Globus pallidus (tissue), 1 donor: ENCODE measurements at regions not wholly inside any gene's neighbourhood (a gene's known extent, or its start where the extent isn't known, plus 50 kb on each side); places are given as distances from the start of the nearest gene placed in this dataset.

Experiments
- DNase-seq: peaks from one replicate; pipeline ENCODE4 v3.0.0-alpha.2; 2015; ENCODE audit warnings: low spot score

DNA sequence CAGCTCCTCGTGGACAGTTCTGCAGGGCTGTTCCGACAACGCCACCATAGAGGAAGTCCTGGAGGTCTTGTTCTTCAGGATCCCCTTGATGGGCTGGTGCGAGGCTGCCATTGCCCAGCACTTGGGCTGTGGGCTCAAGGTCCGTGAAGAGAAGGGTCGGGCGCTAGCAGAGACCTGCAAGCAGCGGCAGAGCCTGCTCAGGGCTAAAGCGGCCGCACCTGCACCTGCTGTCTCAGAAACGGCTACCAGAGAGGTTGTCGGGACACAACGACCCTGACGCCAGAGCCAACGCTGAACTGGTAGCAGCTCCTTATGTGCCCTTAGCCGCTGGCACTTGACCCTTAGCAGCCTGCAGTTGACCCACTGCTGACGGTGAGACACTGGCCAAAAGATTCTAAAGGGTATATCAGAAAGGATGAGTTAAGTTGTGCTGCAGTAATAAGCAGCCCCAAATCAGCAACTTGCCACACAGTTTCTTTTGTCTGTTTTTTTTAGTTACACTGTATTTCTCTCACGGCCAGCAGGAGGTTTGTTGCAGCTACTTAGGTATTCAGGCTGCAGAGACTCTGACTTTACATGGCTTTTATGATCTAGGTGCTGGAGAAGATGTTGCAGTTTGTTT lies 55.5 kb upstream of the ST6GAL2 start:
- DNase-seq, result no peak

DNA sequence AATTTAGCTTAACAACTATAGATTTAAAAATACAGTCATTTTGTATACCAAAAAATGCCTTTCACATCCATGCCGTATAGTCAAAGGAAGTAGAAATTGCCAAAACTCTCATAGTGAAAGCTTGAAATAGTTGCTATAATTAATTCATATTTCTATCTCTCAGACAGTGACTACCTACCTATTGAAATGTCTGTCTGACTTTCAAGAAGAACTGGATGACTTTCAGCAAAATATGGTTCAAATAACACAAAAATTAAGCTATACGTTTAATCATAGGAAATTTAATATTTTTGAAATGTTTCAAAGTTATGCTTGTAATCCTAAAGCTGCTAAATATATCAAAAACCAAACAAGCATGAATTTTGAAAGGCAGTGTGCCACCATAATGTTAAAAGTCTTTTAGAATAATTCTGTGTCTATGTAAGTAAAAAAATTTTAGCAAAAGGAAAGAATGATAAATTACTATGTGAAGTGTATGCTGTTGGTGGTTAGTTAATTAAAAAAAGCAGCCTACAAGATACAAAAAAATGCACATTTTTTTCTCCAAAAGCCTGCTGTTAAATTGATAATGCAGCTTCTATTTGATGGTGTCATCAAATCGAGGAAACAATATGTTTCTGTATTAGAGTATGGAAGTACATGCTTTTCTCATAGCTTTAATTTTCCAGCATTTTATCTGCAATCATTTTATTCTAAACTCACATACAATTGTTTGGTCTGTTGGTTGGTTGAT lies 57.7 kb upstream of the ST6GAL2 start:
- no peak for DNase-seq

DNA sequence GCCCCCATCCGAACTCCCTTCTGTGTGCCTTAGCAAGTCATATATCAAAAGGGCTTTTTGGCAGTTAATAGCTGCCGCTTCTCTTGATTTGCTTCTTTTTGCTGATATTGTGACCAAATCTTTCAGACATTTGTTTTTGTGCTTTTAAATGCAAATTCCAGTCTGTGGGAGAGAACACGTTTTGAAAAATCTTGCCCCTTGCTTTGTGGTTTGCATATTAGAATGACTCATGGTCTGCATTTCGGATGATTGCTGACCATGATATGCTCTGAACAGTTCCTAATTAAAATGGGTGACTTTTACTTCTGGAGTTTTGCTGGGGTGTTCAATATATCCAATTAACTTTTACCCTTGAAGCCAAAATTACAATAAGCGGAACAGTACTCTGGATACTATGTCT lies 58.2 kb upstream of the ST6GAL2 start:
- DNase-seq, result no peak

DNA sequence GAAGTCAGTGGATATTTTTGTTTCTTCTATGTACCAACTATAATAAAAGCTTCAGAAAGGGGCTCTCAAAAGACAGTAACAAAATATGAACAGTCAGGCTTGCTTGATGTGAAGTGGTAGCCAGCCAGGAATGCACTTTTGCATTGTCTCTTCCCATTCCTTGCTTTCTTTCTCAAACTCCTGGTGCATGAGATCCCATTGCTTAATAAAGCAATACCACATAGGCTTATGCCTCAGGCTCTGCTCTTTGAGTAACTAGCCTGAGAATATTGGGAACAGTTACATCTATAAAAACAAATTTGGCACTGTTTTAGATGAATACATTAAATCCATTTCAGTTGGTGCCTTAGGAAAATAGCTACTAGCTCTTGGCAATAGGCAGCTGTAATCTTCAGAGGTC lies 62.6 kb upstream of the ST6GAL2 start:
- DNase-seq, result no peak

DNA sequence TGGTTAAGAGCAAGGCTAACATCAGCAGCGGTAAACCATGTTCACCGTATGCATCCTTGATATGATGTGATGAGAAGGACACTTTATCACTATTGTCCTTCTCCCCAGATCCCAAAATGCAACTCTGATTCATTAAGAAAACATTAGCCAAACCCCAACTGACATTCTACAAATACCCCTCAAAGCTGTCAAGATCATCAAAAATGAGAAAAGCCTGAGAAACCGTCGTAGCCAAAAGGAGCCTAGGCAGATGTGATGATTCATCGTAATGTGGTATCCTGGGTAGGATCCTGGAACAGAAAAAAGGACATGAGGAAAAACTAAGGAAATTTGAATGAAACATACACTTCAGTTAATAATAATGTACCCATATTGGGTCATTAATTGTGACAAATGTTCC lies 67.3 kb upstream of the ST6GAL2 start:
- DNase-seq, result no peak

DNA sequence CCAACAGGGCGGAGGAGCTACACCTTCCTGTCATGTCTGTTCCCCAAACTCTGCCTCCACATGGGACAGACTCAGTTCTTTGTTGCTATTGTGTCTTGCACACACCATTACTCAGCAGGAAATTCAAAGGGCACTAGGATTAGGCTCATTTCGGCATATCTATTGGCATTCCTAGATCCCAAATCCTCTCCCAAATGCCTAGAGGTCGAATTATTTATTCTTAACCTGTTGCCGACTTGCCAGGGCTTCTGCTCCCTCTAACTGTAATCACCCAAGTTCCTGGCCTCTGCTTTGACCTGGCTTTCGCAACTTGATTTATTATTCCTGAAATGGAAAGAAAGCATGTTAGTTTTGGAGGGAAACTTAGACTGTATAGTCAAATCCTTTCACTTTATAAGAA lies 67.8 kb upstream of the ST6GAL2 start:
- no peak for DNase-seq

DNA sequence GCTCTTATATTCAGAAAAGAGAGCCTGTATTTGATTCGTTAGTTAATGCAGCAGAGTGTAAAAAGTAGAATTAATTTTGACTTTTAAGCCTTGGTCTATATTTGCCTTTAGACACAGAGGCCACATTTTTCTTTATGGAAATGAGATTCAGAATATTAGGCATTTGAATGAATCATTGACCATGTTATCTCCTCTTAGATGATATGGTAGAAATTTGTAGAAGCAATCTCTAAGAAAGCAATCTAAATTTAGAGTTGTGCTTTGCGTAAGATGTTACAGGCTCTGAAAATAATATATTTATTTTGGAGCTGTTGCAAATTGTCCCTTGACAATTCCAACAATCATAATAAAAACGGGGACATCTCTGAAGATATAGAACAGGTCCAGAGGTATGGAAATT lies 68.3 kb upstream of the ST6GAL2 start:
- DNase-seq, result no peak

DNA sequence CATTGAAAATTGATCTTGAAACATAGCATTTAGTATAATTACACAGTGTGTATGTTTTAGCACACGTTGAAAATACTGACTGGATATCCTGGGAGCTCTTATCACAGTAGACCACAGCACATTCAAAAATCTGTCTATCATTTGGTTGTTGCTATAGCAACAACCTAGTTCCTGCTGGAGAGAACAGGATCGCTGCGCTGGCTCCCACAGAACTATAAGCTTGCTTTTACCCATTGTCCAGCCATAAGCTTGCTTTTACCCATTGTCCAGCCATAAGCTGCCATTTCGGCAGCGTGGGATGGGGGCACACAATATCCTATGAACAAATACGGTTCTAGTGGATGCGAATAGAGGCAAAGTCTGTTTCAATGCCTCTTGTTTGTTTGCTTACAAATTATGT lies 70.4 kb upstream of the ST6GAL2 start:
- DNase-seq, result no peak

DNA sequence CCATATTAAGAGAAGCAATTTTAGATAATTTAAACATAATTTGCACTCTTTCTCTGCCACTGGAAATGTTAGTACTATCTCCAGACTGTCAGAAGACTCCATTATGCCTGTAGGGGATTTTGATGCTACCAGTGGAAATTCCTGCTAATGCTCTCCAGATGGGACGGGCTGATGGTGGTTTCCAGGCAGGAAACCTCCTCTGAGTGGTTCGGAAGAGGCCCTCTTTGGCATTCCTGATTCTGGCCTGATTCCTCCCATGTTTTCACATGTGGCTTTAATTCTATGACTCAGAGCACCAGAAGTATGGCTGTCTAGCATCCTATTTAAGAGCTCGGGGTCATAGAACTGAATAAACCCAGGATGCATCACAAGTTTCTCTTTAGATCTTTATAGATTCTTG lies 70.9 kb upstream of the ST6GAL2 start:
- no peak for DNase-seq

DNA sequence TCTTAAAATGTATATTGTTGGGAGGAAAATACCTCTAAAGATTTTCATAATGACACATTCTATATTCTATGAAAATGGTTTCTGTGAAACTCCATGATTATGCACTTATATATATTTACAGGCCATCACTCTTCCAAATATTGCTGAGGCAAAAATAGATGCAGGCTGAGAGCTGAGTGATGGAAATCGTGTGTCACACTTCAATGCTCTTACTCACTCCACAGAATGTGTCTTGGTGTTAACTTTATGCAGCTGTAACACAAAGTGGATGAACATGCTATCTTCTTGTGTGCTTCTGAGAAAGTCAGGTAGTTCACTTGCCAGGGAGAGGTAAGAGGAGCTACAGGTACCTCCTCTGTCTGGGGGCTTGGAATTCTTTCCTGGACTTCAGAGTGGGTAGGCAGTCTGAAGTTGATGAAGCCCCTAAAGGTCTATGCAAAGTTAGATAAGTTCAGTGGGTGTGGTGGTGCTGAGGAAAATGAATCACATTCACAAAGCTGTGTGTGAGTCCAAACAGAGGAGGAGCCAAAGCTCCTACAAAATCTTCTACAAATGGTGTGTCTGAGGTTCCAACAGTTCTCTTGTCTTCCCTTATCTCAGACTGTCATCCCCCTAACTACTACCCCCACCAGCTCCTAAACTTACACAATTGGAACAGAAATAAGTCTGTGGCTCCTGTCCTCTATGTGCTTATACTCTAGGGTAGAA lies 74.2 kb upstream of the ST6GAL2 start:
- DNase-seq, result no peak

DNA sequence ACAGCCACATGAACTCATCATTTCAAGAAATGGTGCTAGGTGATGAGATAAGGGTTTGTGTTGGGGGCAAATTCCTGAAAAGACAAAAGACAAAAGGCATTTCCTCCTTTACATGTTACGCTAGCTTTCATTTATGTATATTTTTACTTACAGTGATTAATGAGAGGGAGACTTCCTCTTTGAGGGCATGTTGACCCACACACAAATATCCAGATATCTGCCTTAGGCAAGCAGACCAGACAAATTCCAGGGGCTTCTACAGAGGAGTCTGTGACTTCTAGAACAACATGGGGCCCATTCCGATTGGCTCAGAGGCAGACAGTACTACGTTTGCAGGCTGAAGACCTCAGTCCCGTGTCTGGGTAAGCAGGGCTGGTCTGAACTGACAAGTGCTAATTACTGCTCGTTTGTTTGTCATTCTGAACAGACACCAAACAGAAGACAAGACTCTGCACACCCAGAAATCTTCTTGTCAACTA lies 74.8 kb upstream of the ST6GAL2 start:
- no peak for DNase-seq

DNA sequence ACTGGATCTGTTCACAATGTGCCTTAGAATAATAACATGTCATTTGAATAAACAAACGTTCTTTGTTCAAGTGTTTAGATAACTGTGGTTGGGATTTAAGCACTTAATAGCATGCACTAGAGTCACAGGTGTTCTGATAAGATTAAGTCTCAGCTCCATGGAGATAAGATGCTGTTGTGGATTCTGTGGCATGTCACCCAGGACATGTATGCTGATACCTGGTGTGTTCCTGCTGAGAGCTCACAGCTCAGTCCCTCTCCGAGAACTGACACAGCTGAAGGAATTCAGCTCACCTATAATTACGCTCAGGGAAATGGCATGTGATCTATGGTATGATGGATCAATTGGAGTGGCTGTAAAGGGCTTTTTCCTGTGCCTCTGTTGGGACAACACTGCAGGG lies 75.4 kb upstream of the ST6GAL2 start:
- DNase-seq, result no peak

DNA sequence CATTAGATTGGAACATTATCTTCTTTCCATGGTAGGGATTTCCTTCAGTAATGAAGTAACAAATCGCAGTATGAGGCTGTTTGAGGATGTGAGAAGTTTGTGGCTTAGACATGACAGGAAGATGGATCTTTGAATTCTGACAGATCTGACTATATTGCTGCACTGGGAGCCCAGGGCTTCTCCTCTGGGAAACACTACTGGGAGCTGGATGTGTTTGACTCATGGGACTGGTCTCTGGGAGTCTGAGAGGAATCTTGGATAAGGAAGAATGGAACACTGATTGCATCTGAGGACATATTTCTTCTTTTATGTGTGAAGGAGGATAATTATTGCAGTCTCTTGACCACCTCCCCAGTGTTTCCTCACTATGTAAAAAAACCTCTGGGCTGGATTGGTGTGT lies 77.2 kb upstream of the ST6GAL2 start:
- DNase-seq, result no peak

DNA sequence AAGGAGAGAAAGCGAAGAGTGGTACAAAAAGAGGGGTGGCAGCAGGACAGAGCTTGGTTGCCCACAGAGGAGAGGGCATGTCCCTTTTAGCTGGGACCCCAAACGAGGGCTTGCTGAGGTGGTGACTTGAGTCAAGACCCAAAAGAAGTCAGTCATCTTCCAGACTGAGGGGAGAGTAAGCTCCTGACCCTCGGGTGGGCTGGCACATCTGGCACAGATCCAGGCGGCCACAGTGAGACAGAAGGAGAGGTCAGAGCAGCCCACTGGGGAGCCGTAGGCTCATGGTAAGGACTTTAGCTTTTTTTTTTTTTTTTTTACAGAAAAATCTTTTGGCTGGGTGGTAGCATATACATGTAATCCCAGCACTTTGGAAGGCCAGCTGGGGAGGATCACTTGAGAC lies 77.9 kb upstream of the ST6GAL2 start:
- DNase-seq, result no peak

DNA sequence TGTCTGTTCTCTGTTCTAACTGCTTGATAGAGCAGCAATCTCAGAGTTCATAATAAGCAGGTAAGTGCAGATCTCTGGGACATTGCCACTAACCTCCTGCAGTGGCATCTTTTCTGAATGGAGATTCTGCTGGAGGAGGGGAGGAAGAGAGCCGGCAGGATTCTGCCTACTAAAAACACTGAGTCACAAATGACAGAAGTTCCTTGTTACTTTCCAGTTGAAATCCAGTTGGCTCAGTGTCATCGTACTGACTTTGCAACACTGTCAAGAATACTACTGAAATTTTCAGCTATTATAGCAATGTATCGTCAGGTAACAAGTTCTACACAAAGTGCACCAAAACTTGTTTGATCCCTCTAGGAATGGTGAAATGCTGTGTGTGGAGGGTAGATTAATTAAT lies 79.6 kb upstream of the ST6GAL2 start:
- DNase-seq, result no peak

DNA sequence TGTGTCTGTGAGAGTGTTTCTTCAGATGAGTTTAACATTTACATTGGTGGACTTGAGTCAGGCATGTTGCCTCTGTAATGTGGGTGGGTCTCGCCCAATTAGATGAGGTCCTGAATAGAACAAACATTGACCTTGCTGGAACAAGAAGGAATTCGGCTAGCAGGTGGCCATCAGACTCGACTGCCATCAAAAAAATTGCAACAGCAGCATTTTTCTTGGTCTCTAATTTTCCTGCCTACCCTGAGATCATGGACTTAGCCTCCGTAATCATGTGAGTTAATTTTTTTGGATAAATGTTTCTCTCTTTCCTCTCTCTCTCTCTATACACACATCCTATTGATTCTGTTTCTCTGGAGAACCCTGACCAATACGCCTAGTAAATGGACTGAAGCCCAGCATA lies 83.8 kb upstream of the ST6GAL2 start:
- DNase-seq, result no peak

DNA sequence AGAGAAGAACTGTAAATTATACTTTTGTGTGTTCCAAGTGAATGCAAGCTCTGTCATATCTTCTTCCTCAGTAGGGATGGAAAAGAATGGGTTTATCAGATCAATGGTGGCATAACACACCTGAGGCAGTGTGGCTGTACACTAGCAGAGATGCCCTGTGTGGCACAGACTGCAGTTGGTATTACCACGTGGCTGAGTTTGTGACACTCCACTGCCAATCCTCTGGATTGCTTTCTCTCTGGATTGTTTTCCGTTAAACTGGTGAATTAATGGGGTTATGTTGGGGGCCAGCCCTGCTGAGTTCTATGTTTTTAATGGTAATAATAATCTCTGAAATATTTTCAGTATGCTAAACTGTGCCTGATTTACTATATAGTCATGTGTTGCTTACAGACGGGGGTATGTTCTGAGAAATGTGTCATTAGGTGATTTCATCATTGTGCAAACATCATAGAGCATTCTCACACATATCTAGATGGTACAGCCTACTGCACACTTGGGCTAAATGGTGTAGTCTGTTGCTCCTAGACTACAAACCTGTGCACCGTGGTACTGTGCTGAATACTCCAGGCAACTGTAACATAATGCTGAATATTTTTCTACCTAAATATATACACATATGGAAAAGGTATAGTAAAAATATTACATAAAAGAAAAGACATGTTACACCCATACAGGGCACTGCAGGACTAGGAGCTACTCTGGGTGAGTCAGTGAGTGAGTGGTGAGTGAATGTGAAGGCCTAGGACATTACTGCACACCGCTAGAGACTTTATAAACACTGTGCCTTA lies 84.7 kb upstream of the ST6GAL2 start:
- DNase-seq, result no peak

DNA sequence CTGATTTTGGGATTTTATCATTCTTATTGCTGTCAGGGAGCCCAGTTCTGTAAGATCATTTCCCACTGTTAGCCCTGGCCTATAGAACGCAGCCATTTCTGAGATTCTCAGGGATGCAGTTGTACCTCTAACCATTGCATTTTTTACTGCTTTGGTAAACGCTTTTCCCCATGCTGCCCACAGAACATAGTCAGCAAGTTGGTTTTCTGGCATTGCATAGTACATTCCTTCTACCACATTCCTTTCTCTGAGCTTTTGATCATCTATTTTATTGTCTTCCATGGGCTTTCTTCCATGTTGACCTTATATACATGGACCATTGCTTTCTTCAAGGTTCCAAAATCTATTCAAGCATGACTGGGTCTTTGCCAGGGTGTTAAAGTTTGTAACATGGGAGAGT lies 86.8 kb upstream of the ST6GAL2 start:
- no peak for DNase-seq

DNA sequence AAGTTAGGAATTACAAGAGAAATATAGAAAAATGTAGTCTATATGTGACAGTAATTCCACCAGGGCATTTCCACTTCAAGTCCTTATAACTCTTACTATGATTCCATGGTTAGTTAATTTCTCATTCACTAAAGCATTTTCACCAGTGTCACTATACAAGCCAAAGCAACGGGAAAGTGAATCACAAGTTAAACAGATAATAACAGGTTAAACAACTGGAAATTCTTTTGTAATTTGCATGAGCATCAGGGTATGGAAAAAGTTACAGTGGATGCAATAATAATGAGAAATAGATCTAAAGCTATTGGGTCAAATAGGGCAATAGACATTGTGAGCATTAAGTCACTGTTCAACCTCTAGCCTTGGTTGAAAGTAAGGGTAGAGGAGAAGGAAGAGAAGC lies 88.9 kb upstream of the ST6GAL2 start:
- no peak for DNase-seq

DNA sequence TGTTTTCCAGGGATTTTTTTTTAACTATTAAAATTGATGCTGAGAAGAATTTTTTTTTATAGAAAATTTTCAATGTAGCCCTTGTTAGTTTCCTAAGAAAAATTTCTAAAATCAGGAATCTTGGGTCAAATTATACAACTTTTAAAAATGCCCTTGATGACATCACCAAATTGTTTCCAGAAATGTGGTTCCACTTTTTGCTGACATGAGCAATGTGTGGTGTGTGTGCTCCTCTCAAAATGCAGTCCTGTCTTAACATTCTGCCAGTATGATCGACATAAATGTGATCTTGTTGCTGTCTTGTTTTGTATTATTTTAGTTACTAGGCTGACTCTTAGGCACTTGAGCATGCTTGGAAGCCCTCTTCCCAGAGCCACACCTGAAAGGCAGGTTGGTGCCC lies 89.7 kb upstream of the ST6GAL2 start:
- DNase-seq, result no peak

DNA sequence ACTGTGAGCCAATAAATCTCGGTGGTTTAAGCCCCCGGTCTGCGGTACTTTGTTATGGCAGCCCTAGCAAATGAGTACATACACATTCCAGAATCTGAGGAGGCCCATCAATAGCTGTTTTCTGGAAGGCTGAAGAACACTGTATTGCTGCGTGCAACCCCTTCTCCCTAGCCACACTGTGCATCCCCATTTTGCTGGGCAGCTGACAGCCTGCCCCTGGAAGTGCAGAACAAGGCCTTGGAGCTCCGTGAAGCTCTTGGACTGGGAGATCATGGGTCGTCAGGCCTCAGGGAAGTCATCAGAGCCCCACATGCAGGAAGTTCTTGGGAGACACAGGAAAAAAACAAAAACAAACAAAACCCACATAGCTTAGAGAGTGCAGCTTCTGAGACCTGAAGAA lies 90.6 kb upstream of the ST6GAL2 start:
- no peak for DNase-seq

DNA sequence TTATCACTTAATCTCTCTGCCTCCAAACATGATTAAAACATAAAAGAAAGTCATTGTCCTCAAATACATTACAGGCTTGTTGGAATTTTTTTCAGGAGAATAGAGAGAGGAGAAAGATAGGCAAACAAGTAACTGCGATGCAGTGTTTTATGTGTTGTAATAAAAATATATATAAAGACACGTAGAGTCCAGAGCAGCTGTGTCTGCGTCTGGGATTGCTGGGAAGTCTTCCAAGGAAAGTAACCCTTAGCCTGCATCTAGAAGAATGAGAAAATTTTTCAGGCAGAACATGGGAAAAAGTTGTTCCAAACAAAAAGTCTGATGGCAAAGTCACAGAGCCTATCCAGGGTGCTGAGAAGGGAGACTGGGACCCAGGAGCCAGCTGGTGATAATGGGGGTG lies 91.8 kb upstream of the ST6GAL2 start:
- DNase-seq, result no peak

DNA sequence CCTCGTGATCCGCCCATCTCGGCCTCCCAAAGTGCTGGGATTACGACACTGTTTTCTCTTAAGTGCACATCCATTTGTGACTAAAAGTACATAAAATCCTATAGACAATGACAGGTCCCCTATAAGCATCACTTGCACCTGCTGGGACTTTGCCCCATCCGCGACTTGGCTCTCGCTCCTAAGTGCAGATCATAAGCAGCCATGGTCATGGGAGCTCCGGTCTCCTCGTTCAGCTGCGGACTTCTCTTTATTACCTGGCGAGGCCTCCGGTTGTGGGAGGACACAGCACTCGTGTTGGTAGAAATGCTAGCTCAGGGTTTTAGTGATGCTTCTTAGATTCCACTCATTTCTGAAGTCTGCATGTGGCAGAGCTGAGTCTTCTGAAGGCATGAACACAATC lies 92.7 kb upstream of the ST6GAL2 start:
- no peak for DNase-seq
